IMR-90 (cell line): ENCODE measurements at regions not wholly inside any gene's neighbourhood (a gene's known extent, or its start where the extent isn't known, plus 50 kb on each side); places are given as distances from the start of the nearest gene placed in this dataset.

ENCODE experiments used
- ATAC-seq: fragments of 200-7000 bp; cut with Tn5 transposase; 2 replicates; pipeline ENCODE4 v1.9.1; 2020; ENCODE audit warnings: low read depth, mild to moderate bottlenecking, moderate library complexity
- BruUV-seq: library from RNA; stranded (reverse); fragments of 400-500 nt; replicated peaks from 2 replicates; lab custom pipeline; 2021; lab: Mats Ljungman, UMichigan
- CTCF ChIA-PET: fragments of 300-600 bp; formaldehyde crosslinking; extraction: SDS; loops from one replicate; lab custom pipeline; 2021; ENCODE audit warnings: antibody characterized with exemption; lab: Yijun Ruan, JAX
- POLR2A ChIA-PET: fragments of 300-600 bp; sonication (Branson Sonifier 250); formaldehyde crosslinking; loops from one replicate; lab custom pipeline; 2022; ENCODE audit warnings: antibody characterized with exemption; ENCODE audit not compliant: unreplicated experiment; lab: Charles Lee
- DNase-seq: peaks from one replicate; pipeline ENCODE4 v3.0.0; 2013
- H2AFZ ChIP-seq: replicated peaks from 2 replicates; pipeline ENCODE3; 2013; ENCODE audit warnings: low read length, mild to moderate bottlenecking; ENCODE audit not compliant: poor library complexity
- H2AK5ac ChIP-seq: 2 replicates; pipeline ENCODE4 v1.6.1; 2013; ENCODE audit warnings: low read depth, low read length, inconsistent platforms
- H2AK9ac ChIP-seq: replicated peaks from 2 replicates; pipeline ENCODE3; 2013; ENCODE audit warnings: mild to moderate bottlenecking, low read depth, low read length, moderate library complexity; ENCODE audit not compliant: poor library complexity
- H2BK120ac ChIP-seq: 2 replicates; pipeline ENCODE4 v1.6.1; 2013; ENCODE audit warnings: low read depth, low read length, inconsistent platforms
- H2BK15ac ChIP-seq: 3 replicates; pipeline ENCODE4 v1.6.1; 2013; ENCODE audit warnings: low read depth, low read length, inconsistent platforms
- H2BK20ac ChIP-seq: 2 replicates; pipeline ENCODE4 v1.6.1; 2013; ENCODE audit warnings: low read depth, mild to moderate bottlenecking, inconsistent platforms, low read length, moderate library complexity
- H2BK5ac ChIP-seq: 2 replicates; pipeline ENCODE4 v1.6.1; 2013; ENCODE audit warnings: mild to moderate bottlenecking, low read depth, low read length, inconsistent platforms; ENCODE audit not compliant: poor library complexity, severe bottlenecking
- H3K14ac ChIP-seq: replicated peaks from 2 replicates; pipeline ENCODE4 v1.6.1; 2013; ENCODE audit warnings: low read depth, low read length, inconsistent platforms
- H3K18ac ChIP-seq: 2 replicates; pipeline ENCODE4 v1.6.1; 2013; ENCODE audit warnings: low read depth, low read length, control low read depth
- H3K23ac ChIP-seq: 2 replicates; pipeline ENCODE4 v1.6.1; 2013; ENCODE audit warnings: low read depth, low read length, inconsistent platforms
- H3K27ac ChIP-seq: 2 replicates; pipeline ENCODE4 v1.5.1; 2013; ENCODE audit warnings: mild to moderate bottlenecking, control low read depth, low read length; ENCODE audit not compliant: insufficient read depth
- H3K27me3 ChIP-seq: 2 replicates; pipeline ENCODE4 v1.6.1; 2013; ENCODE audit warnings: low read length; ENCODE audit not compliant: control insufficient read depth, insufficient read depth
- H3K36me3 ChIP-seq: 2 replicates; pipeline ENCODE4 v1.6.1; 2013; ENCODE audit warnings: low read length, mixed read lengths; ENCODE audit not compliant: control insufficient read depth, insufficient read depth
- H3K4ac ChIP-seq: 2 replicates; pipeline ENCODE4 v1.6.1; 2013; ENCODE audit warnings: low read depth, low read length, inconsistent platforms
- H3K4me1 ChIP-seq: 2 replicates; pipeline ENCODE4 v1.6.1; 2013; ENCODE audit warnings: low read length, mixed read lengths; ENCODE audit not compliant: control insufficient read depth, insufficient read depth
- H3K4me2 ChIP-seq: 2 replicates; pipeline ENCODE4 v1.6.1; 2013; ENCODE audit warnings: low read depth, mild to moderate bottlenecking, control low read depth, low read length, moderate library complexity
- H3K4me3 ChIP-seq: 2 replicates; pipeline ENCODE4 v1.5.1; 2013; ENCODE audit warnings: low read depth, mild to moderate bottlenecking, control low read depth, low read length, moderate library complexity; ENCODE audit not compliant: insufficient read depth
- H3K56ac ChIP-seq: 2 replicates; pipeline ENCODE4 v1.6.1; 2013; ENCODE audit warnings: low read length, inconsistent platforms; ENCODE audit not compliant: insufficient read depth; ENCODE audit errors: extremely low read depth
- H3K79me1 ChIP-seq, 2 experiments: 2 replicates each; pipeline ENCODE4 v1.6.1; 2013; ENCODE audit warnings: low read length in 2 of 2, inconsistent platforms in 1 of 2, low read depth in 1 of 2
- H3K9ac ChIP-seq: 2 replicates; pipeline ENCODE4 v1.6.1; 2013; ENCODE audit warnings: low read depth, low read length, control low read depth
- H3K9me1 ChIP-seq: 2 replicates; pipeline ENCODE4 v1.6.1; 2013; ENCODE audit warnings: low read length, inconsistent platforms; ENCODE audit not compliant: insufficient read depth
- H3K9me3 ChIP-seq: 2 replicates; pipeline ENCODE4 v1.6.1; 2013; ENCODE audit warnings: low read length; ENCODE audit not compliant: control insufficient read depth, insufficient read depth
- H4K20me1 ChIP-seq: 2 replicates; pipeline ENCODE4 v1.6.1; 2013; ENCODE audit warnings: low read length, inconsistent platforms; ENCODE audit not compliant: insufficient read depth
- H4K5ac ChIP-seq: 2 replicates; pipeline ENCODE4 v1.6.1; 2013; ENCODE audit warnings: mild to moderate bottlenecking, low read depth, low read length, control low read depth
- H4K8ac ChIP-seq, 2 experiments: 2 replicates each; pipeline ENCODE4 v1.6.1; 2013; ENCODE audit warnings: low read depth in 2 of 2, low read length in 2 of 2, control low read depth in 1 of 2, inconsistent platforms in 1 of 2
- H4K91ac ChIP-seq: 2 replicates; pipeline ENCODE4 v1.6.1; 2013; ENCODE audit warnings: low read depth, low read length, inconsistent platforms; ENCODE audit not compliant: insufficient read depth
- CEBPB ChIP-seq: IDR thresholded peaks from 2 replicates; pipeline ENCODE4 v1.6.1; 2012; ENCODE audit warnings: low read depth, low read length, improper control_type of control experiment
- USF2 ChIP-seq: fragments of 150-350 bp; IDR thresholded peaks from 2 replicates; pipeline ENCODE4 v1.6.1; 2017; ENCODE audit warnings: mild to moderate bottlenecking, antibody characterized with exemption, low read length, low read depth
- WGBS, 2 experiments: methylation state at CpG; one replicate each; pipeline versions ENCODE4 v1.1.5 to v1.1.7; 2013; ENCODE audit warnings: missing lambda C conversion rate in 2 of 2; ENCODE audit not compliant: insufficient read length in 1 of 2; ENCODE audit errors: extremely low coverage in 2 of 2; 5-methylcytosine and 5-hydroxymethylcytosine counted together
- dilution Hi-C: fragments of 300-500 bp; cut with HindIII; formaldehyde crosslinking; loops from one replicate; pipeline ENCODE4 v1.14.3; 2018; ENCODE audit warnings: low sequenced_read_pairs; ENCODE audit not compliant: unreplicated experiment
- in situ Hi-C: fragments of 300-500 bp; cut with MboI; formaldehyde crosslinking; loops from 3 replicates; pipeline ENCODE4 v1.14.3; 2019; ENCODE audit warnings: low sequenced_read_pairs, inconsistent platforms, mixed read lengths
- intact Hi-C: fragments of 100-400 bp; cut with micrococcal nuclease; formaldehyde crosslinking; loops from 2 replicates; pipeline ENCODE4 v1.10.0; 2022

DNA sequence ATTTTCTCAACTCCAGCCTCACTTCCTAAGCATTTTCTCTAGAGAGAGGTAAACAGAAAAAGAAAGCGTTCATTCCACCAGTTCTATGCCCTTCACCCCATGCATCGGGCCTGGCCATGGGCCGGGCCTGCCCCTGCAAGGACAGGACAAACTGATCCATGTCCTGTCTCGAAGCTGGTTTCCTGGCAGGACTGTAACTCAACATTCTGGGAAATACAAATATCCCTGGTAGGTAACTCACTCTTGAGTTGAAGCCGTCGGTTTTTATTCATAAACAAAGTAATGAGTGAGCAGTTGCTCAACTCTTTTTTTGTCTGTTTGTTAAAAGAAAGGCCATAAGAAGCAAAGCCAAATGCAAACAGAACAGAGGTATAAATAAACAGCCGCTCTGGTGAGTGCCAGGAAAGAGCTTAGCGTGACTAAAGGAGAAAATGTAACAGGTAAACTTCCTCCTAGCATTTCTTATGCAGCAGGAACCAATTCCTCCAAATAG lies 64.4 kb upstream of the DNAH5 start:
- POLR2A ChIA-PET = interaction anchor here (0.5 to 1.3 kb wide), 3 partner anchors 30 to 400 kb away, joined by 3 to 13 read pairs (median 4); no protein-coding TSS in a partner anchor
- H2BK120ac ChIP-seq = peak overlapping the region; percentile 99
- H4K20me1 ChIP-seq = no peaks in the 10 kb centered on the region
- peak overlapping the region; percentile 97 for H3K14ac ChIP-seq
- H3K9ac ChIP-seq = peak overlapping the region; percentile 65
- DNase-seq (peak; percentile 85), ATAC-seq (peak; percentile 16)
- peak overlapping the region; percentile 99 for H2BK20ac ChIP-seq
- intact Hi-C loops (loop anchor here (5.0 kb wide), 2 partner anchors 43 to 263 kb away; no protein-coding TSS in a partner anchor), dilution Hi-C loops (no loop called here), in situ Hi-C loops (no loop called here)
- H4K5ac ChIP-seq = peak overlapping the region; percentile 69
- H2AK9ac ChIP-seq = peak overlapping the region; percentile 68
- TF ChIP-seq CEBPB = peak; percentile 87
- no peak for TF ChIP-seq USF2
- peak overlapping the region; percentile 99 for H3K56ac ChIP-seq
- peak overlapping the region; percentile 97 for H3K27ac ChIP-seq
- H2BK5ac ChIP-seq = peak overlapping the region; percentile 96
- H3K9me3 ChIP-seq = no peaks in the 10 kb centered on the region
- H3K18ac ChIP-seq = peak overlapping the region; percentile 93
- H3K27me3 ChIP-seq = no peaks in the 10 kb centered on the region
- TSS peak; percentile 9 for BruUV-seq
- no peak overlapping the region for H3K4me3 ChIP-seq
- H3K79me1 ChIP-seq = peaks cover 36 to 66% of the 10 kb centered on the region in 2 experiments
- H4K8ac ChIP-seq = peak overlapping the region; percentile 93 to 95
- peak overlapping the region; percentile 82; the same call in 2 of the 3 replicates for H2BK15ac ChIP-seq
- H3K36me3 ChIP-seq = peaks cover 4% of the 10 kb centered on the region; the same call in 1 of the 2 replicates
- peak overlapping the region; percentile 94 for H3K23ac ChIP-seq
- peak overlapping the region; percentile 81; the same call in 1 of the 2 replicates for H2AK5ac ChIP-seq
- peak overlapping the region; percentile 99 for H4K91ac ChIP-seq
- CTCF ChIA-PET = no interaction called here
- peak overlapping the region; percentile 61 for H3K4me2 ChIP-seq
- 0% methylated on average over 2 of the region's 8 CpGs; no CpG with 5 or more reads in 1 of the 2 experiments for whole genome bisulfite sequencing, 2 experiments
- H3K4ac ChIP-seq = peak overlapping the region; percentile 98
- H2AFZ ChIP-seq = peak overlapping the region; percentile 77
- H3K4me1 ChIP-seq = peaks cover 26% of the 10 kb centered on the region
- H3K9me1 ChIP-seq = peaks cover 21% of the 10 kb centered on the region
